CD4-positive, alpha-beta memory T cell (primary cell): ENCODE measurements at regions not wholly inside any gene's neighbourhood (a gene's known extent, or its start where the extent isn't known, plus 50 kb on each side); places are given as distances from the start of the nearest gene placed in this dataset.

Source experiments
- CTCF ChIA-PET: fragments of 350-600 bp; sonication (Branson Sonifier 250); formaldehyde crosslinking; loops from one replicate; lab custom pipeline; 2021; ENCODE audit warnings: inconsistent platforms; ENCODE audit not compliant: partially characterized antibody; lab: Charles Lee
- POLR2A ChIA-PET: fragments of 350-600 bp; sonication (Branson Sonifier 250); formaldehyde crosslinking; loops from one replicate; lab custom pipeline; 2021; ENCODE audit not compliant: partially characterized antibody; lab: Charles Lee
- DNase-seq, 5 donors: peaks; one replicate each; pipeline versions ENCODE4 v3.0.0 to v3.0.0-alpha.2; 2020 to 2022; ENCODE audit warnings: mixed read lengths in 1 of 5
- H3K27ac ChIP-seq: one replicate; pipeline ENCODE4 v1.7.0; 2013; ENCODE audit warnings: low read depth, low read length
- H3K27me3 ChIP-seq: 2 replicates; pipeline ENCODE4 v1.7.0; 2013; ENCODE audit warnings: mild to moderate bottlenecking, low read length, moderate library complexity; ENCODE audit not compliant: insufficient read depth
- H3K36me3 ChIP-seq: 2 replicates; pipeline ENCODE4 v1.7.0; 2013; ENCODE audit warnings: mild to moderate bottlenecking, low read length, moderate library complexity; ENCODE audit not compliant: insufficient read depth
- H3K4me1 ChIP-seq: 2 replicates; pipeline ENCODE4 v1.7.0; 2013; ENCODE audit warnings: mild to moderate bottlenecking, low read length, moderate library complexity; ENCODE audit not compliant: insufficient read depth
- H3K4me3 ChIP-seq, 2 donors: one replicate each; pipeline ENCODE4 v1.7.0; 2013; ENCODE audit warnings: low read length in 2 of 2, mild to moderate bottlenecking in 1 of 2
- H3K9me3 ChIP-seq, 2 donors: one replicate each; pipeline ENCODE4 v1.7.0; 2013; ENCODE audit warnings: low read length in 2 of 2, control low read depth in 1 of 2; ENCODE audit not compliant: control insufficient read depth in 1 of 2
- H3K27ac Mint-ChIP-seq, 7 donors: one replicate each; pipeline ENCODE4 v1.8.0; 2020 to 2021; ENCODE audit warnings: mixed read lengths in 7 of 7, mild to moderate bottlenecking in 6 of 7, inconsistent platforms in 3 of 7, moderate library complexity in 3 of 7
- H3K27me3 Mint-ChIP-seq, 2 donors: one replicate each; pipeline ENCODE4 v1.8.0; 2020 to 2021; ENCODE audit warnings: mixed read lengths in 2 of 2
- H3K36me3 Mint-ChIP-seq, 2 donors: one replicate each; pipeline ENCODE4 v1.8.0; 2020 to 2021; ENCODE audit warnings: mixed read lengths in 2 of 2, inconsistent platforms in 1 of 2, mild to moderate bottlenecking in 1 of 2
- H3K4me1 Mint-ChIP-seq, 4 donors: one replicate each; pipeline ENCODE4 v1.8.0; 2020 to 2021; ENCODE audit warnings: mixed read lengths in 4 of 4, mild to moderate bottlenecking in 1 of 4
- H3K4me3 Mint-ChIP-seq, 8 donors: one replicate each; pipeline ENCODE4 v1.8.0; 2020 to 2021; ENCODE audit warnings: mixed read lengths in 8 of 8, mild to moderate bottlenecking in 7 of 8, moderate library complexity in 6 of 8, inconsistent platforms in 3 of 8
- H3K9me3 Mint-ChIP-seq, 8 donors: one replicate each; pipeline ENCODE4 v1.8.0; 2020 to 2021; ENCODE audit warnings: mixed read lengths in 8 of 8, mild to moderate bottlenecking in 5 of 8, inconsistent platforms in 3 of 8, moderate library complexity in 1 of 8
- intact Hi-C: fragments of 100-400 bp; cut with micrococcal nuclease; formaldehyde crosslinking; loops from one replicate; pipeline ENCODE4 v1.15.1; 2023

DNA sequence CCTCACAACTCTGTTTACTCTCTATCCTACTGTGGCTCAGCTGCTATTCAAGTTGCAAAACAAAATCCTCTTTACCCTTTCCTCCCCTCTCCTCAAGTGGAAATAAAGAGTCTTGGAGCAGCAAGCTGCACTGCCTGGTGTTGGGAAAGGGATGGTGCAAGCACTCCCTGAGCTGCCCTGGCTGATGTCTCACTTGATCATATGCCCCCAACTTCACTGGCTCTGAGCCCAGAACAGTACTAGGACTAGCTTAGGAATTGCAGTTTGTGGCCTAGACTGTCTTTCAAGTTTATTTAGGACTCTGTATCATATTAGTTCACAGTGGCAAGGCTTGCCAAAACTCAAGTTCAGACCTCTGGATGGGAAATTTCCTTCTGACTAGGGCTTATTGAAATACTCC, 1683.8 kb upstream of the SEL1L start:
- H3K27me3 Mint-ChIP-seq = no peaks in the 10 kb centered on the region
- Histone ChIP-seq H3K27ac (no peak overlapping the region), H3K4me3 (no peak overlapping the region), H3K9me3 (no peaks in the 10 kb centered on the region), H3K36me3 (no peaks in the 10 kb centered on the region), H3K27me3 (no peaks in the 10 kb centered on the region), H3K4me1 (no peaks in the 10 kb centered on the region)
- no peak overlapping the region for H3K27ac Mint-ChIP-seq
- POLR2A ChIA-PET = no interaction called here
- CTCF ChIA-PET = no interaction called here
- no peaks in the 10 kb centered on the region for H3K4me1 Mint-ChIP-seq
- intact Hi-C loops = no loop called here
- no peaks in the 10 kb centered on the region for H3K36me3 Mint-ChIP-seq
- H3K9me3 Mint-ChIP-seq = peaks cover 2 to 38% (median 24%) of the 10 kb centered on the region in 8 donors
- no peak for DNase-seq
- no peak overlapping the region for H3K4me3 Mint-ChIP-seq

GRCh38 chr14:83247924-83248639, 1714.4 kb upstream of the SEL1L start:
- Mint-ChIP-seq H3K27ac (no peak overlapping the region), H3K4me1 (no peaks in the 10 kb centered on the region), H3K36me3 (no peaks in the 10 kb centered on the region), H3K27me3 (no peaks in the 10 kb centered on the region), H3K4me3 (no peak overlapping the region), H3K9me3 (peaks cover 0 to 38% (median 20%) of the 10 kb centered on the region in 8 donors)
- CTCF ChIA-PET = no interaction called here
- POLR2A ChIA-PET = no interaction called here
- Histone ChIP-seq H3K9me3 (no peaks in the 10 kb centered on the region), H3K4me1 (no peaks in the 10 kb centered on the region), H3K36me3 (no peaks in the 10 kb centered on the region), H3K4me3 (no peak overlapping the region), H3K27ac (no peak overlapping the region), H3K27me3 (no peaks in the 10 kb centered on the region)
- DNase-seq = no peak
- intact Hi-C loops = no loop called here

GRCh38 chr14:83251402-83251801, 1717.7 kb upstream of the SEL1L start:
- Mint-ChIP-seq H3K36me3 (no peaks in the 10 kb centered on the region), H3K4me3 (no peak overlapping the region), H3K27ac (no peak overlapping the region), H3K27me3 (no peaks in the 10 kb centered on the region), H3K4me1 (no peaks in the 10 kb centered on the region), H3K9me3 (peaks cover 0 to 28% (median 12%) of the 10 kb centered on the region in 8 donors)
- H3K36me3 ChIP-seq = no peaks in the 10 kb centered on the region
- DNase-seq = no peak
- POLR2A ChIA-PET = no interaction called here
- H3K27me3 ChIP-seq = no peaks in the 10 kb centered on the region
- H3K27ac ChIP-seq = no peak overlapping the region
- no peaks in the 10 kb centered on the region for H3K4me1 ChIP-seq
- peaks cover 0 to 4% of the 10 kb centered on the region in 2 donors for H3K9me3 ChIP-seq
- CTCF ChIA-PET = no interaction called here
- no peak overlapping the region for H3K4me3 ChIP-seq
- intact Hi-C loops = no loop called here

GRCh38 chr14:83253870-83254269, 1720.2 kb upstream of the SEL1L start:
- Histone ChIP-seq H3K4me1 (no peaks in the 10 kb centered on the region), H3K9me3 (peaks cover 0 to 4% of the 10 kb centered on the region in 2 donors), H3K27ac (no peak overlapping the region), H3K4me3 (no peak overlapping the region), H3K36me3 (no peaks in the 10 kb centered on the region), H3K27me3 (no peaks in the 10 kb centered on the region)
- CTCF ChIA-PET = no interaction called here
- no peaks in the 10 kb centered on the region for H3K36me3 Mint-ChIP-seq
- H3K27ac Mint-ChIP-seq = no peak overlapping the region
- no peak for DNase-seq
- H3K4me3 Mint-ChIP-seq = no peak overlapping the region
- intact Hi-C loops = no loop called here
- H3K4me1 Mint-ChIP-seq = no peaks in the 10 kb centered on the region
- POLR2A ChIA-PET = no interaction called here
- H3K9me3 Mint-ChIP-seq = peaks cover 0 to 27% (median 8%) of the 10 kb centered on the region in 8 donors
- H3K27me3 Mint-ChIP-seq = no peaks in the 10 kb centered on the region

DNA sequence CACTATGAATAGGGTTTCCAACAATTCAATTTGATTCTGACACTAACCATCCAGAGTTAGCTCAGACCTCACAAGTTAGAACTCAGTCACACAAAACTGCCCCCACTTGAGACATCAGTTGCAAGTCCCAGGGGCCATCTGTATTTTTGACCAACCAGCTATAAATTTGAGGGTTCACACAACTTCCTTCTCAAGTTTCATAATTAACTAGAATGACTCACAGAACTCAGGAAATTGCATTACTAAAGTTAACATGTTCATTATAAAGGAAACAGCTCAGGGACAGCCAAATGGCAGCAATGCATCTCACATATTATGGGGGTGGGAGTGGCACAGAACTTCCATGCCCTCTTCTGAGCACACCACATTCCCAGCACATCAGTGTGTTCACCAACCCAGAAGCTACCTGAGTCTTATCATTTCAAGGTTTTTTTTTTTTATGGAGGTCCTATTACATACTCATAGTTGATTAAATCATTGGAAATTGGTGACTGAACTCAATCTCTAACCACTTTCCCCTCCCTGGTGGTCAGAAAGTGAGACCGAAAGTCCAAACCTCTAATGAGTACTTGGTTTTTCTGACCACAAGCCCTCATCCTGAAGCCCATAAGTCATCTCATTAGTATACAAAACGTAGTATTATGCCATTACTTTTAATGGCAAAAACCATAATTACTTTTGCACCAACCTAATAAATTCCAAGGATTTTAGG, 1721.5 kb upstream of the SEL1L start:
- H3K27ac ChIP-seq = no peak overlapping the region
- Mint-ChIP-seq H3K4me1 (no peaks in the 10 kb centered on the region), H3K4me3 (no peak overlapping the region), H3K36me3 (no peaks in the 10 kb centered on the region), H3K9me3 (peaks cover 0 to 20% (median 9%) of the 10 kb centered on the region in 8 donors), H3K27ac (no peak overlapping the region), H3K27me3 (no peaks in the 10 kb centered on the region)
- ChIA-PET POLR2A (no interaction called here), CTCF (no interaction called here)
- H3K27me3 ChIP-seq = no peaks in the 10 kb centered on the region
- H3K4me3 ChIP-seq = no peak overlapping the region
- no peak for DNase-seq
- no peaks in the 10 kb centered on the region for H3K4me1 ChIP-seq
- H3K36me3 ChIP-seq = no peaks in the 10 kb centered on the region
- intact Hi-C loops = no loop called here
- peaks cover 0 to 4% of the 10 kb centered on the region in 2 donors for H3K9me3 ChIP-seq

- H3K36me3 Mint-ChIP-seq = no peaks in the 10 kb centered on the region
- ChIA-PET CTCF (no interaction called here), POLR2A (no interaction called here)
- H3K4me1 Mint-ChIP-seq = no peaks in the 10 kb centered on the region
- peaks cover 0 to 4% of the 10 kb centered on the region in 2 donors for H3K9me3 ChIP-seq
- no peaks in the 10 kb centered on the region for H3K36me3 ChIP-seq
- H3K27me3 ChIP-seq = no peaks in the 10 kb centered on the region
- no peak overlapping the region for H3K4me3 ChIP-seq
- no peak overlapping the region for H3K27ac Mint-ChIP-seq
- H3K9me3 Mint-ChIP-seq = peaks cover 0 to 20% (median 9%) of the 10 kb centered on the region in 8 donors
- H3K27ac ChIP-seq = no peak overlapping the region
- H3K27me3 Mint-ChIP-seq = no peaks in the 10 kb centered on the region
- H3K4me3 Mint-ChIP-seq = no peak overlapping the region
- no peak for DNase-seq
- intact Hi-C loops = no loop called here
- H3K4me1 ChIP-seq = no peaks in the 10 kb centered on the region
These were observed 1722.1 kb upstream of the SEL1L start for GRCh38 chr14:83255727-83256090.

GRCh38 chr14:83257466-83258439, 1724.1 kb upstream of the SEL1L start:
- H3K36me3 Mint-ChIP-seq = no peaks in the 10 kb centered on the region
- H3K27me3 ChIP-seq = no peaks in the 10 kb centered on the region
- no peaks in the 10 kb centered on the region for H3K4me1 ChIP-seq
- H3K4me1 Mint-ChIP-seq = no peaks in the 10 kb centered on the region
- intact Hi-C loops = no loop called here
- DNase-seq = no peak
- H3K27ac ChIP-seq = no peak overlapping the region
- ChIA-PET POLR2A (no interaction called here), CTCF (no interaction called here)
- H3K36me3 ChIP-seq = no peaks in the 10 kb centered on the region
- no peak overlapping the region for H3K27ac Mint-ChIP-seq
- H3K27me3 Mint-ChIP-seq = no peaks in the 10 kb centered on the region
- H3K4me3 Mint-ChIP-seq = no peak overlapping the region
- H3K4me3 ChIP-seq = no peak overlapping the region
- H3K9me3 Mint-ChIP-seq = peaks cover 0 to 28% (median 17%) of the 10 kb centered on the region in 8 donors
- H3K9me3 ChIP-seq = peaks cover 0 to 8% of the 10 kb centered on the region in 2 donors
